LNCaP clone FGC (cell line): ENCODE measurements at regions not wholly inside any gene's neighbourhood (a gene's known extent, or its start where the extent isn't known, plus 50 kb on each side); places are given as distances from the start of the nearest gene placed in this dataset.
"Not testable (repeated sequence)": the region's sequence is repeated elsewhere in the genome, so short reads cannot be mapped to it uniquely, and the experiment has no call there.

Experiments
- DNase-seq: peaks from one replicate; pipeline ENCODE4 v3.0.0-alpha.2; 2011; ENCODE audit warnings: low read depth
- H3K4me3 ChIP-seq: 2 replicates; pipeline ENCODE4 v1.5.1; 2011; ENCODE audit warnings: mild to moderate bottlenecking, low read depth, low read length, control low read depth
- CTCF ChIP-seq: IDR thresholded peaks from 2 replicates; pipeline ENCODE4 v1.5.1; 2012; ENCODE audit warnings: mild to moderate bottlenecking; ENCODE audit not compliant: control insufficient read depth, insufficient read depth; ENCODE audit errors: extremely low read depth

- DNase-seq = no peak
- TF ChIP-seq CTCF = no peak
- H3K4me3 ChIP-seq = no peak overlapping the region
These were observed 122.2 kb downstream of the MPP7 start for GRCh38 chr10:28180654-28181053.

- H3K4me3 ChIP-seq = no peak overlapping the region
- no peak for DNase-seq
- no peak for TF ChIP-seq CTCF
These were observed 123.1 kb downstream of the MPP7 start for GRCh38 chr10:28179743-28180099.

GRCh38 chr10:28179006-28179742, 123.7 kb downstream of the MPP7 start:
- peak; percentile 56 for DNase-seq
- no peak overlapping the region for H3K4me3 ChIP-seq
- peak; percentile 71 for TF ChIP-seq CTCF

- DNase-seq = no peak
- no peak for TF ChIP-seq CTCF
- no peak overlapping the region for H3K4me3 ChIP-seq
These were observed 124.8 kb downstream of the MPP7 start for GRCh38 chr10:28177944-28178637.

- H3K4me3 ChIP-seq, DNase-seq: not testable (repeated sequence)
These were observed 126.4 kb downstream of the MPP7 start for GRCh38 chr10:28176498-28176897.

- TF ChIP-seq CTCF = no peak
- H3K4me3 ChIP-seq = no peak overlapping the region
- DNase-seq = no peak
These were observed 130.6 kb downstream of the MPP7 start for GRCh38 chr10:28172223-28172610.

GRCh38 chr10:28171468-28172222, 131.2 kb downstream of the MPP7 start:
- no peak for TF ChIP-seq CTCF
- no peak for DNase-seq

More at GRCh38 chr10:28171468-28172222, 131.2 kb downstream of the MPP7 start:
- H3K4me3 ChIP-seq = no peak overlapping the region
